ENCODE measurements at regions not wholly inside any gene's neighbourhood (a gene's known extent, or its start where the extent isn't known, plus 50 kb on each side); places are given as distances from the start of the nearest gene placed in this dataset.

GRCh38 chr21:35344582-35344981, 295.5 kb upstream of the RUNX1 start:
- DNase-seq (ENCODE audit: low read depth in 2 of 2), result no peak

GRCh38 chr21:35343046-35343819, 294.1 kb upstream of the RUNX1 start:
- DNase-seq (ENCODE audit: low read depth in 2 of 2), result no peak

GRCh38 chr21:35342440-35342839, 293.3 kb upstream of the RUNX1 start:
- no peak for DNase-seq (ENCODE audit: low read depth in 2 of 2)

GRCh38 chr21:35340273-35340672, 291.2 kb upstream of the RUNX1 start:
- no peak for DNase-seq (ENCODE audit: low read depth in 2 of 2)

GRCh38 chr21:35338881-35339632, 290.0 kb upstream of the RUNX1 start:
- no peak for DNase-seq (ENCODE audit: low read depth in 2 of 2)

- DNase-seq (ENCODE audit: low read depth in 2 of 2), result no peak
These were observed 289.2 kb upstream of the RUNX1 start for GRCh38 chr21:35338281-35338680.

- DNase-seq (ENCODE audit: low read depth in 2 of 2), result no peak
These were observed 288.5 kb upstream of the RUNX1 start for GRCh38 chr21:35337573-35337972.

- no peak for DNase-seq (ENCODE audit: low read depth in 2 of 2)
These were observed 287.4 kb upstream of the RUNX1 start for GRCh38 chr21:35336534-35336933.

- no peak for DNase-seq (ENCODE audit: low read depth in 2 of 2)
These were observed 286.9 kb upstream of the RUNX1 start for GRCh38 chr21:35335951-35336446.

GRCh38 chr21:35333831-35334618, 284.9 kb upstream of the RUNX1 start:
- no peak for DNase-seq (ENCODE audit: low read depth in 2 of 2)

GRCh38 chr21:35332841-35333426, 283.8 kb upstream of the RUNX1 start:
- no peak for DNase-seq (ENCODE audit: low read depth in 2 of 2)

- no peak for DNase-seq (ENCODE audit: low read depth in 2 of 2)
These were observed 281.0 kb upstream of the RUNX1 start for GRCh38 chr21:35329940-35330660.

GRCh38 chr21:35328856-35329455, 279.9 kb upstream of the RUNX1 start:
- no peak for DNase-seq (ENCODE audit: low read depth in 2 of 2)

- DNase-seq (ENCODE audit: low read depth in 2 of 2), result no peak
These were observed 277.6 kb upstream of the RUNX1 start for GRCh38 chr21:35326677-35327076.

- no peak for DNase-seq (ENCODE audit: low read depth in 2 of 2)
These were observed 276.9 kb upstream of the RUNX1 start for GRCh38 chr21:35325953-35326352.

- peak in 1 of 2 experiments; percentile 51 for DNase-seq (ENCODE audit: low read depth in 2 of 2)
These were observed 275.5 kb upstream of the RUNX1 start for GRCh38 chr21:35324372-35325220.

- DNase-seq (ENCODE audit: low read depth in 2 of 2), result no peak
These were observed 274.8 kb upstream of the RUNX1 start for GRCh38 chr21:35323947-35324346.

- DNase-seq (ENCODE audit: low read depth in 2 of 2), result no peak
These were observed 272.5 kb upstream of the RUNX1 start for GRCh38 chr21:35321322-35322200.
